HEK293 (cell line): ENCODE measurements at regions not wholly inside any gene's neighbourhood (a gene's known extent, or its start where the extent isn't known, plus 50 kb on each side); places are given as distances from the start of the nearest gene placed in this dataset.

ENCODE experiments used
- ZNF391 ChIP-seq: fragments of 450-650 bp; formaldehyde crosslinking; IDR thresholded peaks from 2 replicates; pipeline ENCODE4 v1.5.1; 2016; ENCODE audit warnings: low read depth, missing biosample characterization, missing genetic modification characterization, borderline replicate concordance
- ZNF626 ChIP-seq: fragments of 450-650 bp; sonication (Bioruptor Pico); formaldehyde crosslinking; IDR thresholded peaks from 2 replicates; pipeline ENCODE4 v1.5.1; 2018; ENCODE audit warnings: missing biosample characterization, missing genetic modification characterization, inconsistent platforms
- TF ChIP-seq, protein P1 (sequence below): fragments of 450-650 bp; IDR thresholded peaks from 2 replicates; pipeline ENCODE4 v1.5.1; 2018; ENCODE audit warnings: missing biosample characterization, mild to moderate bottlenecking, missing genetic modification characterization

DNA sequence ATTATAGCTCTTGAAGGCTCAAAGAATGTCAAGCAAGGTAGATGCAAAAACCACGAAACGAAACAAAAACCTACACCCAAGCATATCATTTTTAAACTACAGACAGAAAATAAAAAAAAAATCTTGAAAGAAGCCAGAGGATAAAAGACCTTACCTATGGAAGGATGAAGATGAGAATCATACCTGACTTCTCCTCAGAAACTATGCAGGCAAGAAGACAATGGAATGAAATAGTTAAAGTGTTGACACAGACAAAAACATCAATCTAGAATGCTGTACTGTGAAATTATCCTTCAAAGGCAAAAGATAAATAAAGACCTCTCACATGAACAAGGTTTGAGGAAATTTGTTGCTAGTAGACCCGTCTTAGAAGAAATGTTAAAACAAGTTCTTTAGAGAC is 372.0 kb downstream of the ZIC4 start:
- TF ChIP-seq, protein P1, sequence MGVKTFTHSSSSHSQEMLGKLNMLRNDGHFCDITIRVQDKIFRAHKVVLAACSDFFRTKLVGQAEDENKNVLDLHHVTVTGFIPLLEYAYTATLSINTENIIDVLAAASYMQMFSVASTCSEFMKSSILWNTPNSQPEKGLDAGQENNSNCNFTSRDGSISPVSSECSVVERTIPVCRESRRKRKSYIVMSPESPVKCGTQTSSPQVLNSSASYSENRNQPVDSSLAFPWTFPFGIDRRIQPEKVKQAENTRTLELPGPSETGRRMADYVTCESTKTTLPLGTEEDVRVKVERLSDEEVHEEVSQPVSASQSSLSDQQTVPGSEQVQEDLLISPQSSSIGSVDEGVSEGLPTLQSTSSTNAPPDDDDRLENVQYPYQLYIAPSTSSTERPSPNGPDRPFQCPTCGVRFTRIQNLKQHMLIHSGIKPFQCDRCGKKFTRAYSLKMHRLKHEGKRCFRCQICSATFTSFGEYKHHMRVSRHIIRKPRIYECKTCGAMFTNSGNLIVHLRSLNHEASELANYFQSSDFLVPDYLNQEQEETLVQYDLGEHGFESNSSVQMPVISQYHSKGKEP: no peak
- TF ChIP-seq ZNF626 (no peak), ZNF391 (no peak)
